ENCODE measurements at regions not wholly inside any gene's neighbourhood (a gene's known extent, or its start where the extent isn't known, plus 50 kb on each side); places are given as distances from the start of the nearest gene placed in this dataset.

DNA sequence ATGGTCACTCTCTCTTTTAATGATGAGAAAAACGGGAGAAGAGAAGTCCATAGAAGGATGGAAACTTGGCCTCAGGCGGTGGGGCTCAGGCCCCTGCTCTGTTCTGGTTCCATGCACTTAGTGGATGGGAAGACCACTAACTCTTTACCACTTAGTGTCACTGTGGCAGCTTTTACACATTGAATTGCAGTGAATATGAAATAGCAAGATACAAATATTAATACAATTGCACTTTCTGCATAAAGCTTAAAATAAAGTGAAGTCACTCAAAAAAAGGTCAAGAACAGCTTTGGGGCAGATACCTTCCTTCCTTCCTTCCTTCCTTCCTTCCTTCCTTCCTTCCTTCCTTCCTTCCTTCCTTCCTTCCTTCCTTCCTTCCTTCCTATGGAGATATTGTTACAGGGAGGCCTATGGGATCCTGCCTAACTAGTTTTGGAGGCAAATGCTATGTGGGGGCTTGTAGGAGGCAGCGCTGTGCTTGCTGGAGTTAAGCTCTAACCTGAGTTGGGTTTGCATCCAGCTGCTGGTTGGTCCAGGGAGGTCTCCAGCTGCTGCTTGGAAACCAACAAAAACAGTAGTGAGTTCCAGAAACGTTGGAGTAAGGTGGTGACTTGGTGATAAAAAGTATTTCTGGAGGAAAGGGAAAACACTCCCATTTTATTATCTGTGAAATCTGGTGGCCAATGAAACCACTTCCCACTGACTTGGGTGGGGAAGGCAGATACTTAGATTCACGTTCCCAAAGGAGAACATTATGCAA lies 62.3 kb upstream of the NKX2-2 start:
- DNase-seq, result no peak

DNA sequence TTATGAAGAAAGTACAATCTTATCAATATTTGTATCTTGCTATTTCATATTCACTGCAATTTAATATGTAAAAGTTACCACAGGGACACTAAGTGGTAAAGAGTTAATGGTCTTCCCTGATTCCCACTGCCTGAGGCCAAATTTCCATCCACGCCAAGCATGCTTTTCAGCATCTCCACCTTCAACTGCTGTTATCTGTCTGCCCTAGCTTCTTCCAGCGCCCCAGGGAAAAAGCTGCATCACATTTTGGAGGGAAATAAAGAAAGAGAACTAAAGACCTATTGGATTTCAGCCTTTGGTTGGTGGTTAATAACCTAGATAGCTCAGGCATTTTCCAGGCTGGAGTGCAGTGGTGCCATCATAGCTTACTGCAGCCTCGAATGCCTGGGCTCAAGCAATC lies 61.3 kb upstream of the NKX2-2 start:
- no peak for DNase-seq

DNA sequence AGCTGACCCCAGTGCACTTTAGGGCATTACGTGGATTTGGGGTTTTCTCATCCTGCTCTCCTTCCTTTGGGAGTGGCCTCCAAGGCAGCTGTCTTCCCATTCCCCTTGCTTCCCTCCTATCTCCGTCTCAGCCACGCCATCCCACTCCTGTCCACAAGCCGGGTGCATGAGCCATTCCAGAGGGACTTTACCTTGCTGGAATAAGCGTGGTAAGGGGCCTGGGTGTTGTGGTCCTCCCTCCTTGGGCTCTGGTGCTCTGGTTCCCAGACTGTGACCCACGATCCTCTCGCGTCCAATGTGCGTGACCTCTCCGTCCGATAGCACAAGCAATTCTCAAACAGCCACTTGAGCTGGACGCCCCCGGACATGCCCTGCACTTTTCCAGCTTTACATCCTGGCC lies 60.6 kb upstream of the NKX2-2 start:
- no peak for DNase-seq

DNA sequence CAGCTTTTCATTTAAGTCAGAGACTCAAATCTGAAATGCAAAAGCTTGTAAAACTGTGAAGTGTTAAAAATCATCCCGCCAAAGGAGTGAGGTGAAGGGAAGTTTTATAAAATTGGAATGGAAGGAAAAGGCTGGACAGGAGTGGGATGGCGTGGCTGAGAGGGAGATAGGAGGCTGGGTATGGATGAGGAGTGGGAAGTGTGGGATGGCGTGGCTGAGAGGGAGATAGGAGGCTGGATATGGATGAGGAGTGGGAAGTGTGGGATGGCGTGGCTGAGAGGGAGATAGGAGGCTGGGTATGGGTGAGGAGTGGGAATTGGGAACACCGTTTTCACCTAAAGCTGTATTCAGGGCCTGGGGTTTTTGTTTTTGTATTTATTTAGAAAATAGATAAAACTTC lies 59.4 kb upstream of the NKX2-2 start:
- no peak for DNase-seq

DNA sequence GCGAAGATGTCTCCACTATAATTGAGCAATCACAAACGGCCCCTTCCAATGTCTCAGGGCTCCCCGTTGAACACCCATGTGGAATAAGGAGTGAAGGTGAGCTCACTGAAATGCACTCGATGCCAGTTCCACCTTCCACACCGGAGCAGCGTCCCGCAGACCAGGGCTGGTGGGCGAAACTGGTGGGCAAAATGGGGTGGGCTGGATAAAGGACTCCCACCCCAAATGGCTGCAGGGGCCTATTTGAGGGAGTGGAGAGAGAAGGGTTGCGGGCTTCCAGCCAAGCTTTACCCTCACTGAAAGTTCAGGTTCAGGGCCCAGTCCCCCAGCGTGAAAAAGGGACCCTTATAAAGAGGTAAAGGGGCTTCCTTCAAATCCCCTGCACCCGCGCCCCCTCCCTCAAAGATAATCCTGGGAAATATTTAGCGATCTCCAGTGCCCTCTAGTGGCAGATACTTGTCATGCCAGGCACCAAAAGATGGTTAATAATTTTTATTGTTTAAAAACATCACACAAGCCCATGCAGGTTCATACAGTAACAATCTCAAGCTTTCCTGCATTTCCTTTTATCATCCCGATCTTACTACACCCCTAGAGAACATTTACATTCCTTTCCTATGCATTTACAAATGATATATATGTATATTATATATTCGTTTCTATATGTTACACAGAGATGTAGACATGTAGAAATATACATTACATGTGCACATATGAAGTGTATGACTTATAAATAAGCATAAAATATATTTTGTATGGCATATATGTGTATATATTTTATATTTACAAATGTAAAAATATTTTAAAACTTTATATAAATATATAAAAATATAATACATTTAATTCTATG lies 58.2 kb upstream of the NKX2-2 start:
- peak in 3 of 6 experiments; percentile 3 to 25 (median 24) for DNase-seq

DNA sequence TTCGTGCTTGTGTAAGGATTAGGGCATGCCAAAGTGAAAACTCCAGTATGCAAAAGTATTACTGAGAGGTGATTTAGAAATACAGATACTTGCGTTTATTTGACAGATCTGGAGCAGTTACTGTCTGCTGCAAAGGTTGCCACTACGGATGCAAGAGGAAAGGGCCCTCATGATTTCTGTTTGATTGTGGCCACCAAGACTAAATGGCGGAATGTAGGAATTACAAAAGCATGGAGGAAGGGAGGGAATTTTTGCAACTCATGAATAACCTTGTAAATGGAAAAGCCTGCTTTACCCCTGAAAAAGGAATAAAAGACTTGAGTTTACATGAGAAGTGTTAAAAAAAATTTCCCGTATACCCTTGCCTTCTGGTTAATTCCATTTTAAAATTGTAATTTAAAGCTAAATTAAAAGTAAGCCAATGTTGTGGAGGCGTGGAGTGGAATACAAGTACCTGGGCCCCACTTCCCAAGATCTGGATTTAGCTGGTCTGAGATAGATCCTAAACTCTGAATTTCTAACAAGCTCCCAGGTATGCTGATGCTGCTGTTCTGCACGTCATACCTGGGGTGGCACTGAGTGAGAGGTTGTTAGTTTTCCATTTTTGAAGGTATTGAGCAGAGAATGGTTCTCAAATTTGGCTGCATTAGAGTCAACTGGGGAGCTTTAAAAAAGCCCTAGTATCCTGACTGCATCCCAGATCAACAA lies 56.6 kb upstream of the NKX2-2 start:
- DNase-seq, result no peak

DNA sequence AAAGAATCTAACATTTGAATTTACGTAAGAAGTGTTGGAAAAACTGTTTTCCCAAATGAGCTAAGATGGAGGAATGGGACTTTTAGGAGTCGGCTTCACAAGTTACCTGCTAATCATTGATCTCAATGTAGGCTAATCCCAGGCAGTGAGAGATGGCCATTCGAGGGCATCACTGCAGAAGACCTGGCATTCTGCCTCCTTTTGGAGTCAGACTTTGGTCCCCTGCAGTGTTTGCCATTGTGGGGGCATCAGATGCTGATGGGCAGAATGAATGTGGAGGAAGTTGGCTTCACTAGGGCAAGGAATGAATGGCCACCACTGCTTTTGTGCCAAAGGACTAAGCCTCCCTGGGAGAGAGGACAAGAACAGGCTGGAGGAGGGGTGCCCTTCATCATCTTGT lies 55.7 kb upstream of the NKX2-2 start:
- no peak for DNase-seq

DNA sequence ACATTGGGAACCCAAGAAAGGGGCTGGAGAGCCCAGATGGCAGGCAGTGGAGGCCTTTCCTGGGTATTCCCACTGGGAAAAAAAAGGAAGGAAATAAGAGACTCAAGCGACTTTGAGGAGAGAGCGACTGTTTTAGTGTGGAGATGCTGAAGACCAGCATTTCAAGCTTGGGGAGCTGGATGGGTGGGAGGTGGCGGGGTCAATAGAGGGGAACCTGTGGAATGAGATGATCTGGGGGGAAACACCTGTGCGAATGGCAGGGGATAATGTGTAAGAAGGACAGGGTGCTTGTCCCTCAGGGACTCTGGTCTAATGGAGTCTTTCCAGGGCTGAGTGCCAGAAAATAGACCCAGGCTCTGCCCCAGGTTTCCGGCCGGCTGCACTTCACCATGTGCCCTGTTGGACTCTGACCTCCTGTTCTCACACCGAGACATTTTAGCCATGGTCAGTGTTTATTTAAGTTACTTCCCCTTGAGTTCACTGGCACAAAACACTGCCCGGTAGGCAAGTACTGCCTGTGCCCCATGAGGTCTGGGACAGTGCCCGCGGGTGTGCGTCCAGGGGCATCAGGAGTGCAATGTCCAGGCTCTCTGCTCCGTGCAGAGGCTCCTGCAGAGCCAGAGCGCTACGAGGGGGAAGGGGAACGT lies 50.4 kb upstream of the NKX2-2 start:
- no peak for DNase-seq
